LNCaP clone FGC (cell line): ENCODE measurements at regions not wholly inside any gene's neighbourhood (a gene's known extent, or its start where the extent isn't known, plus 50 kb on each side); places are given as distances from the start of the nearest gene placed in this dataset.

Experiments used
- DNase-seq: peaks from one replicate; pipeline ENCODE4 v3.0.0-alpha.2; 2011; ENCODE audit warnings: low read depth
- H3K4me3 ChIP-seq: 2 replicates; pipeline ENCODE4 v1.5.1; 2011; ENCODE audit warnings: mild to moderate bottlenecking, low read depth, low read length, control low read depth
- CTCF ChIP-seq: IDR thresholded peaks from 2 replicates; pipeline ENCODE4 v1.5.1; 2012; ENCODE audit warnings: mild to moderate bottlenecking; ENCODE audit not compliant: control insufficient read depth, insufficient read depth; ENCODE audit errors: extremely low read depth

GRCh38 chr9:4927043-4927471 is 58.0 kb upstream of the JAK2 start:
- H3K4me3 ChIP-seq: no peak overlapping the region
- DNase-seq: no peak
- no peak for TF ChIP-seq CTCF

GRCh38 chr9:4927701-4928100 is 57.4 kb upstream of the JAK2 start:
- peak; percentile 59 for DNase-seq
- no peak for TF ChIP-seq CTCF
- H3K4me3 ChIP-seq: no peak overlapping the region

GRCh38 chr9:4929917-4930316 is 55.2 kb upstream of the JAK2 start:
- DNase-seq: no peak
- H3K4me3 ChIP-seq: no peak overlapping the region
- no peak for TF ChIP-seq CTCF

- no peak for DNase-seq
- H3K4me3 ChIP-seq: peak overlapping the region; percentile 22
- TF ChIP-seq CTCF: no peak
These were observed 52.4 kb upstream of the JAK2 start for GRCh38 chr9:4932681-4933080.

- TF ChIP-seq CTCF: no peak
- peak overlapping the region; percentile 22 for H3K4me3 ChIP-seq
- DNase-seq: peak; percentile 93
These were observed 51.9 kb upstream of the JAK2 start for GRCh38 chr9:4933177-4933576.

- DNase-seq: no peak
- no peak for TF ChIP-seq CTCF
- H3K4me3 ChIP-seq: no peak overlapping the region
These were observed 51.2 kb upstream of the JAK2 start for GRCh38 chr9:4933861-4934260.

GRCh38 chr9:4935001-4935672 is 49.9 kb upstream of the JAK2 start:
- H3K4me3 ChIP-seq: no peak overlapping the region
- DNase-seq: no peak
- TF ChIP-seq CTCF: no peak
